Psoas muscle (tissue), 7 donors: ENCODE measurements at regions not wholly inside any gene's neighbourhood (a gene's known extent, or its start where the extent isn't known, plus 50 kb on each side); places are given as distances from the start of the nearest gene placed in this dataset.

Experiments used
- ATAC-seq, 4 donors: fragments of 200-7000 bp; cut with Tn5 transposase; one replicate each; pipeline ENCODE4 v1.9.1; 2020; ENCODE audit warnings: moderate library complexity in 3 of 4, mild to moderate bottlenecking in 2 of 4
- DNase-seq, 2 donors: peaks; one replicate each; pipeline ENCODE4 v3.0.0-alpha.2; 2020
- H3K27ac ChIP-seq: fragments of 200-600 bp; one replicate; pipeline ENCODE4 v1.8.0; 2022
- H3K27me3 ChIP-seq, 3 donors: fragments of 200-600 bp in 1 of 3; one replicate each; pipeline versions ENCODE4 v1.6.1 to v1.8.0; 2013 to 2022; ENCODE audit warnings: low read length in 2 of 3, mild to moderate bottlenecking in 2 of 3, moderate library complexity in 1 of 3; ENCODE audit not compliant: insufficient read depth in 3 of 3
- H3K36me3 ChIP-seq, 2 donors: fragments of 200-600 bp in 1 of 2; one replicate each; pipeline versions ENCODE4 v1.6.1 to v1.8.0; 2013 to 2022; ENCODE audit warnings: low read depth in 1 of 2, mild to moderate bottlenecking in 1 of 2, moderate library complexity in 1 of 2; ENCODE audit not compliant: insufficient read depth in 1 of 2
- H3K4me1 ChIP-seq: fragments of 200-600 bp; one replicate; pipeline ENCODE4 v1.8.0; 2022
- H3K4me3 ChIP-seq: fragments of 200-600 bp; one replicate; pipeline ENCODE4 v1.8.0; 2022; ENCODE audit warnings: mild to moderate bottlenecking
- H3K9me3 ChIP-seq: fragments of 200-600 bp; one replicate; pipeline ENCODE4 v1.8.0; 2022
- WGBS, 3 donors: extraction: QIAGEN DNeasy Blood & Tissue Kit; methylation state at CpG; one replicate each; pipeline versions ENCODE4 v1.1.6 to v1.1.7; 2013; 5-methylcytosine and 5-hydroxymethylcytosine counted together
- intact Hi-C, 2 donors: fragments of 100-400 bp; cut with DNase I; formaldehyde crosslinking; loops; one replicate each; pipeline versions ENCODE4 v1.11.0 to v1.14.2; 2022
- TF ChIP-seq, protein P1 (sequence below): fragments of 200-600 bp; IDR thresholded peaks from one replicate; pipeline ENCODE4 v1.8.0; 2022; ENCODE audit warnings: antibody characterized with exemption
- donor health status: healthy with polysubstance abuse.
- donor health status: DM: no; HTN: no; CAD: no; lungs with moderate emphysema.
- donor health status: Bipolar disorder and iron deficiency.
- donor health status: healthy.
- donor health status: DM: yes; HTN: yes; CAD: no.
- donor health status: DM: no; HTN: no; CAD: no.
- donor health status: DM: yes; HTN: yes; CAD: no.

DNA sequence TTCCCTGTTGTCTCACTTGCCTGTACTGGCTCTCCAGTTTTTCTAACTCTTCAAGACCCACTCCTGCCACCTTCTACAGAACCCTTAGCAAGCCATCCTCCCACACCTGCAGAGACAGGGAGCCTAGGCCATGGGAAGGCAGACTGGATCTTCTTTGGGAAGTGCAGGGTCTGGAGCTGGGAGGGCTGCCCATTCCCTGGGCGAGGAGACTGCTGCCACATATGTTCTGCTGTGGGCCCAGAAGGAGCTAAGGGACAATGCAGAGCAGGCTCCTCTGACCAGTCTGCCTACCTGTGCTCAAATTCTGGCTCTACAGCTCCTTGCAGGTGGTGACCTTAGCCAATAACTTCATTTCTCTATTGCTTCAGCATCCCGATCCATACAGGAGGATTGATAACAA is 152.1 kb upstream of the CELF4 start:
- Histone ChIP-seq H3K4me3 (no peak overlapping the region), H3K4me1 (no peaks in the 10 kb centered on the region), H3K27me3 (no peaks in the 10 kb centered on the region), H3K27ac (no peak overlapping the region), H3K9me3 (no peaks in the 10 kb centered on the region), H3K36me3 (no peaks in the 10 kb centered on the region)
- ATAC-seq (no peak), DNase-seq (no peak)
- TF ChIP-seq, protein P1, sequence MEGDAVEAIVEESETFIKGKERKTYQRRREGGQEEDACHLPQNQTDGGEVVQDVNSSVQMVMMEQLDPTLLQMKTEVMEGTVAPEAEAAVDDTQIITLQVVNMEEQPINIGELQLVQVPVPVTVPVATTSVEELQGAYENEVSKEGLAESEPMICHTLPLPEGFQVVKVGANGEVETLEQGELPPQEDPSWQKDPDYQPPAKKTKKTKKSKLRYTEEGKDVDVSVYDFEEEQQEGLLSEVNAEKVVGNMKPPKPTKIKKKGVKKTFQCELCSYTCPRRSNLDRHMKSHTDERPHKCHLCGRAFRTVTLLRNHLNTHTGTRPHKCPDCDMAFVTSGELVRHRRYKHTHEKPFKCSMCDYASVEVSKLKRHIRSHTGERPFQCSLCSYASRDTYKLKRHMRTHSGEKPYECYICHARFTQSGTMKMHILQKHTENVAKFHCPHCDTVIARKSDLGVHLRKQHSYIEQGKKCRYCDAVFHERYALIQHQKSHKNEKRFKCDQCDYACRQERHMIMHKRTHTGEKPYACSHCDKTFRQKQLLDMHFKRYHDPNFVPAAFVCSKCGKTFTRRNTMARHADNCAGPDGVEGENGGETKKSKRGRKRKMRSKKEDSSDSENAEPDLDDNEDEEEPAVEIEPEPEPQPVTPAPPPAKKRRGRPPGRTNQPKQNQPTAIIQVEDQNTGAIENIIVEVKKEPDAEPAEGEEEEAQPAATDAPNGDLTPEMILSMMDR: no peak
- WGBS, 3 donors: 70 to 90% (median 74%) methylated on average over 2 of the region's 2 CpGs
- intact Hi-C loops: no loop called here

DNA sequence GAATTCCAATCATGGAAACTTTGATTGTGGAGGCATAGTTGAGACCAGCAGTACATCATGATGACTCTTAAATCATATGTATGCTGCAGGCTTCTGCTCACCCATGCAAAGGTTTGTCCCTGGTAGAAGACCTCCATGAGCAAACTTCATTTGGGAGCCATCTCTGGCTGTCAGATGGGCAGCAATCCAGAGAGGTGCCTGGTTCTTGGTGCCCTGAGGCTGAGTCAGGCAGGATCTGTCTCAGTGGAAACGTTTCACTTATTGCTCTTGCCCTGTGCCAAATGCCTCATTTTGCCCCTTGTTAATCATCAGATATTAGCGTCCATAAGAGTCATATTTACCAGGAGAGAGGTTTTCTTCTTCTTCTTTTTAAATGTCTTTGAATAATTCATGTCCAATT is 151.5 kb upstream of the CELF4 start:
- DNase-seq (no peak), ATAC-seq (no peak)
- Histone ChIP-seq H3K27me3 (no peaks in the 10 kb centered on the region), H3K27ac (no peak overlapping the region), H3K4me3 (no peak overlapping the region), H3K36me3 (no peaks in the 10 kb centered on the region), H3K9me3 (no peaks in the 10 kb centered on the region), H3K4me1 (no peaks in the 10 kb centered on the region)
- TF ChIP-seq, protein P1: no peak
- 53 to 67% (median 58%) methylated on average over 2 of the region's 2 CpGs for WGBS, 3 donors
- intact Hi-C loops: no loop called here

DNA sequence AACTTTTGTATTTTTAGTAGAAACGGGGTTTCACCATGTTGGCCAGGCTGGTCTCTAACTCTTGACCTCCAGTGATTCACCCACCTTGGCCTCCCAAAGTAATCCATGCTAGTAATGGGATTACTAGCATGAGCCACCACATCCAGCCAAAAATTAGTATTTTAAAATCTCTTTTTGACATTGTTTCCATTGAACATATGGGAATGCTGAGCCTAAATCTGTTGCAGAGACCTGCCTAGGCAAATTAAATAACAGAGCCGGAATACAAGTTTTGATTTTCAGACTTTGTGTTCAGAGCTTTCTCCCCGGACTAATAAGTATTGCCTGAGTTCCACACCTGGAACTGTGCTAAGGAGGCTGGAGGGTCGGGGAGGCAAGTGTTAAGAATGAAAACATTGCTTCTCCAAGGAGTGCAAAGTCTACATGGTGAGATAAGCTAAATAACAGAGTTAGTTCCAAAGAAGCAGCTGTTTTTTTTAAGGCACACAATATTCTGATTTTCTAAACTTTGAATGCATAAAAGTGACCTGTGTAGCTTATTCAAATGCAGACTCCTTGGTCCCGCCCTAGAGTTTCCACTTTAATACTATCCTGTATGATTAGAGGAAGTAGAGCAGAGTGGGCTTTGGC is 150.6 kb upstream of the CELF4 start:
- intact Hi-C loops: no loop called here
- no peak overlapping the region for H3K4me3 ChIP-seq
- H3K27ac ChIP-seq: no peak overlapping the region
- no peaks in the 10 kb centered on the region for H3K4me1 ChIP-seq
- ATAC-seq (no peak), DNase-seq (no peak)
- TF ChIP-seq, protein P1: no peak
- WGBS, 3 donors: 73 to 83% (median 80%) methylated on average over 5 of the region's 5 CpGs
- H3K27me3 ChIP-seq: no peaks in the 10 kb centered on the region
- no peaks in the 10 kb centered on the region for H3K36me3 ChIP-seq
- no peaks in the 10 kb centered on the region for H3K9me3 ChIP-seq

DNA sequence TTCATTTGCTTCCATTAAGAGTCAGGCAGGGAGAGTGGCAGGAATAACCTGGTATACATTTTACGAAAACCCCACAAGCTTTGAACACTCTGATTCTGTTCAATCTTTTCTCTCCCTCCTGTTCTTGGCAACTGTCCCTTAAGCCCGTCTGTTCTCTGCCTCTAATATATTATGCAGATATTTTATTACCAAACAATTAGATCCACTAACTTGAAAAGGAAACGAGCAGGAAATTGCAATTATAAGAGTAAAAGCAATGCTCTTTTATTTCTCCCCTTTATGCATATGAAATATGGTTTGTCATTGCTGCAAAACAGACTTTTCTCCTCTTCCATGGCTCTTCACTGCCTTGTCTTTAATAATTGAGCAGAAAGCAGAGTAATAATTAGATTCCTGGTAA is 149.1 kb upstream of the CELF4 start:
- H3K27me3 ChIP-seq: no peaks in the 10 kb centered on the region
- H3K36me3 ChIP-seq: no peaks in the 10 kb centered on the region
- H3K9me3 ChIP-seq: no peaks in the 10 kb centered on the region
- WGBS, 3 donors: 35 to 45% (median 39%) methylated on average over 3 of the region's 3 CpGs
- ATAC-seq (no peak), DNase-seq (no peak)
- H3K4me3 ChIP-seq: no peak overlapping the region
- H3K27ac ChIP-seq: no peak overlapping the region
- intact Hi-C loops: no loop called here
- no peaks in the 10 kb centered on the region for H3K4me1 ChIP-seq
- TF ChIP-seq, protein P1: no peak

DNA sequence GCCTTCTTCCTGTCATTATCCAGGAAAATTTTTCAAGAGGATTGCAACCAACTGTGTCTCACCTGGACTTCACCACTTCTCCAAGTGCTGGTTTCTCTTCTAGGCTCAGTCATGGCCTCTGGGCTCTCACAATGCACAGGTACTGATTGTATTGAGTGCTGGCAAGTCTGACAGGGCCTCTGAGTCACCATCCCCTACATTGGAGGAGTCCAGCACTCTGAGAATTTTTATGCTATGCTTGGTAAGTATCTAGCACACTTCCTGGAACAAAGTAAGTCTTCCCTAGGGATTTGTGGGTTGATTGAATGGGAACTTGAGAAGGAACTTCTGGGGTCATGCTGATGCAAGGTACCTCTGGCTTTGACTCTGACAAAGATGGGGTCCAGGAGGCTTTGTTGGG is 147.2 kb upstream of the CELF4 start:
- intact Hi-C loops: no loop called here

More for the DNA sequence above, 147.2 kb upstream of the CELF4 start:
- no peaks in the 10 kb centered on the region for H3K36me3 ChIP-seq
- no peaks in the 10 kb centered on the region for H3K9me3 ChIP-seq
- no peaks in the 10 kb centered on the region for H3K4me1 ChIP-seq
- no peak overlapping the region for H3K27ac ChIP-seq
- no peak overlapping the region for H3K4me3 ChIP-seq
- TF ChIP-seq, protein P1: no peak
- no peaks in the 10 kb centered on the region for H3K27me3 ChIP-seq
- ATAC-seq: no peak
- DNase-seq: no peak
